GM20000 (cell line): ENCODE measurements at regions not wholly inside any gene's neighbourhood (a gene's known extent, or its start where the extent isn't known, plus 50 kb on each side); places are given as distances from the start of the nearest gene placed in this dataset.

Experiments
- DNase-seq: peaks from one replicate; pipeline ENCODE4 v3.0.0; 2012; ENCODE audit warnings: low spot score
- CTCF ChIP-seq: IDR thresholded peaks from 2 replicates; pipeline ENCODE4 v1.5.1; 2012; ENCODE audit warnings: mild to moderate bottlenecking, control low read depth; ENCODE audit errors: extremely low read depth, missing control alignments

DNA sequence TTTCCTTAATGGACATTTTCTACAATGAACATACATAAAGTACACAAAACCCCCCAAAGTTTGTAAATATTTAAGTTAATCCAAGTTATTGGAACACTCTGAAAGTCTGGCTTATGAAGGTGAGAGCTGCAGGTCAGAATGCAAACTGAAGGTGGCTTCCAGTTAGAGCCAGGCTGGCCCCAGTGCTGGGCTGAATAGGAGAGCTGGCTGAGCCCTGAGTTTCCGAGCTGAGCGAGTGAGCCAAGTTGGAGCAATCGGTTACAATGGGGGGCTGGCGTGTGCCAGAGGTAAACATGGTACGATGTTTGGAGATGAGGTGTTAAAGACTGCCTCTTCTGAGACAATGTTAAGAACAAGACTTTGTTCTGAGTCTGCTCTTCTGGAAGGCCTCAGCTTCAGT, 230.8 kb upstream of the MCTP2 start:
- DNase-seq = no peak
- no peak for TF ChIP-seq CTCF

GRCh38 chr15:93997071-93997658, 234.2 kb upstream of the MCTP2 start:
- peak; percentile 11 for DNase-seq
- TF ChIP-seq CTCF = peak; percentile 59

- no peak for DNase-seq
- no peak for TF ChIP-seq CTCF
These were observed 241.8 kb upstream of the MCTP2 start for GRCh38 chr15:93989440-93989998.

DNA sequence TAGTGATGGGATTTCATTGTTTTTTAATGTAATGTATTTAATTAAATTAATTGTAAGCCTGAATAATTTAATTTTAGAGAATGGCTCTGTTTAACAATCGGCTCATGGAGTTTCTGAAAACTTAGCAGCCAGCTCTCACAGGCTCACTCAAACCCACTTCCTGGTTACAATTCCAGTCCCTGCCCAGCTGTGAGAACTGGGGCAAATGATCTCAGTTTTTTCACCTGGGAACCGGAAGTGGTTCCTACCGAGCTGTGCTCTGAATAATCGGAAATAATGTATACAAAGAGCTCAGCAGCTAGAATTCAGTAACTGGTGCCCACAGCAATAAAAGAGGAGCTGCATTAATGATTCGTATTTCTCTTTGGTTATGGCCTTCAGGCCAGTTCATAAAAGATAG, 244.3 kb upstream of the MCTP2 start:
- no peak for DNase-seq
- TF ChIP-seq CTCF = no peak

DNA sequence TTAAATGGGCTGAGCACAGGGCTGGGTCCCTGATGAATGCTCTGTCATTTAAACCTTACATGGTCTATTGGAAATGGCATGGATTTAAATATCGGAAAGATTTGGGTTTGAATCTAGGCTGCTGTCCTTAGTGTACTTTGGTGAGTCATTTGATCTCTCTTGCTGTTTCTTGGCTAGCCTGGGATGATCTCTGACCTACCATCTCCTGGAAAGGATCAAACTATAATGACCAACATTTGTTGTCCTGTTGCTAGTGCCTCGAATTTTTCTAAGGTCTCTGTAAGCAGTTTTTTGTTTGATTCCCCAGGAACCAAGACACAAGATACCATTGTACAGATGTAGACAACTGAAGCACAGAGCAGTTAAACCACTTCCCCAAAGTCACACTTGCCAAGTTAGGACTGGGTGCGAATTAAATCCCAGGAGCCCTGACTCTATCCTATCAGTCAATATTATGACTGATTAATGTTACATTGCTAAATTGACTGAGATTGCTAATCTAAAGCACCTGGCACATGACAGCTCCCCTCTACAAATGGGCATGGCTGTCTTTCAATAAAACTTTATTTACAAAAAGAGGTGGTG, 244.9 kb upstream of the MCTP2 start:
- no peak for DNase-seq
- no peak for TF ChIP-seq CTCF

DNA sequence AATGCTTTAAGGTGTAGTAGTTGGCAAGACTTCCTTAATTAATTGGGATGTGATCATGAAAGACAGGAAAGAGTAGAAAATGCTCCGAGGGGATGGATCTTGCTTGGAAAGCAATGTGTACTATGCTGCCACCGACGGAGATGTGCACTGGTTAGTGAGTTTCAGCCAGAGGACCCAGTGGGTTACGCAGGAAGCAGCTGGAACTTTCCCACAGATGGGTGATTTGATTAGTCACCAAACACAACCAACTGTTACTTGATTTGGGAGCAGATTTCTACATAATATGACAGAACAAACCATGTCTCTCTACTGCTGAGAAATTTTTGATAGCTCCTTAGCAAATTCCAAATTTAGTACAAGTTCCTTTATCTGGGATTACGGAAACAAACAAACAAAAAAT, 245.4 kb upstream of the MCTP2 start:
- TF ChIP-seq CTCF = no peak
- DNase-seq = no peak

DNA sequence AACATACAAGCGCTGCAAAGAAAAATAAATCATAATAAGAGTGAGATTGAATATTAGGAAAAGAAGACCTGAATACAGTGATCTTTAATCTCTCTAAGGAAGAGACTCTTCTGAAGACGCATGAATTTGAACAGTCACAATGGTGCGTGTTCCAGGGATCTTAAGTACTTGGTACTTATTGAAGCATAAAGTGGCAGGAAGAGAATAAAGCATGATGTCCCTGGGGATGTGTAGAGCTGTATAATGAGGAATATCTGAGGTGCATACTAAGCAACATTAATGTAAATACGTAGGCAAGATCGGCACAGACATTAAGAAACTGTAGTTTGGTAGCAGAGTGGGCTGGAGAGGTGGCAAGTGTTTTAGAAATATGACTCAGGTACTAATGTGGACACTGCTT, 246.2 kb upstream of the MCTP2 start:
- no peak for TF ChIP-seq CTCF
- no peak for DNase-seq
